Panc1 (cell line): ENCODE measurements at regions not wholly inside any gene's neighbourhood (a gene's known extent, or its start where the extent isn't known, plus 50 kb on each side); places are given as distances from the start of the nearest gene placed in this dataset.

Experiments
- ATAC-seq: fragments of 200-7000 bp; cut with Tn5 transposase; 2 replicates; pipeline ENCODE4 v1.9.1; 2020; ENCODE audit warnings: mild to moderate bottlenecking, moderate library complexity
- BruUV-seq: library from RNA; stranded (reverse); fragments of 400-500 nt; replicated peaks from 2 replicates; lab custom pipeline; 2021; lab: Mats Ljungman, UMichigan
- CTCF ChIA-PET: fragments of 300-600 bp; sonication (Branson Sonifier 250); formaldehyde crosslinking; loops from one replicate; lab custom pipeline; 2022; ENCODE audit warnings: antibody characterized with exemption; lab: Charles Lee
- POLR2A ChIA-PET: fragments of 300-600 bp; sonication (Branson Sonifier 250); formaldehyde crosslinking; loops from one replicate; lab custom pipeline; 2022; ENCODE audit warnings: antibody characterized with exemption; lab: Charles Lee
- DNase-seq: peaks from one replicate; pipeline ENCODE4 v3.0.0-alpha.2; 2010; ENCODE audit warnings: low read depth, low spot score
- H3K27ac ChIP-seq: 2 replicates; pipeline ENCODE4 v1.5.1; 2011; ENCODE audit warnings: mild to moderate bottlenecking, low read length, inconsistent platforms
- H3K27me3 ChIP-seq: fragments of 200-500 bp; sonication (Bioruptor generic); 2 replicates; pipeline ENCODE4 v1.6.0; 2014; ENCODE audit warnings: low read length, inconsistent platforms; ENCODE audit not compliant: control insufficient read depth, insufficient read depth
- H3K36me3 ChIP-seq: fragments of 200-500 bp; sonication (Bioruptor generic); 2 replicates; pipeline ENCODE4 v1.5.1; 2014; ENCODE audit warnings: inconsistent platforms, mild to moderate bottlenecking, low read length, moderate library complexity; ENCODE audit not compliant: control insufficient read depth, insufficient read depth
- H3K4me1 ChIP-seq: 2 replicates; pipeline ENCODE4 v1.5.1; 2011; ENCODE audit warnings: inconsistent platforms, mild to moderate bottlenecking, low read length, moderate library complexity; ENCODE audit not compliant: control insufficient read depth, insufficient read depth
- H3K4me3 ChIP-seq, 2 experiments: 2 replicates each; pipeline ENCODE4 v1.5.1; 2011 to 2012; ENCODE audit warnings: low read depth in 2 of 2, low read length in 2 of 2, mild to moderate bottlenecking in 2 of 2, inconsistent platforms in 1 of 2, moderate library complexity in 1 of 2
- H3K9me3 ChIP-seq: fragments of 200-500 bp; sonication (Bioruptor generic); 2 replicates; pipeline ENCODE4 v1.5.1; 2014; ENCODE audit warnings: low read depth, mild to moderate bottlenecking, inconsistent platforms, low read length, moderate library complexity; ENCODE audit not compliant: control insufficient read depth, insufficient read depth
- CTCF ChIP-seq: fragments of 450-650 bp; IDR thresholded peaks from 2 replicates; pipeline ENCODE4 v1.5.1; 2017; ENCODE audit warnings: mild to moderate bottlenecking
- POLR2AphosphoS5 ChIP-seq: IDR thresholded peaks from 2 replicates; pipeline ENCODE4 v1.6.1; 2012; ENCODE audit warnings: mild to moderate bottlenecking, low read depth, low read length, moderate library complexity
- REST ChIP-seq, 2 experiments: IDR thresholded peaks; 2 replicates each; pipeline ENCODE4 v1.6.1; 2011 to 2012; ENCODE audit warnings: low read depth in 2 of 2, control low read depth in 1 of 2, low read length in 1 of 2, mild to moderate bottlenecking in 1 of 2, moderate library complexity in 1 of 2; ENCODE audit not compliant: insufficient read depth in 1 of 2
- SIN3A ChIP-seq: IDR thresholded peaks from 2 replicates; pipeline ENCODE4 v1.6.1; 2012; ENCODE audit warnings: low read depth, mild to moderate bottlenecking, low read length, moderate library complexity, borderline replicate concordance; ENCODE audit not compliant: insufficient read depth
- TCF7L2 ChIP-seq: IDR thresholded peaks from 2 replicates; pipeline ENCODE4 v1.6.1; 2011; ENCODE audit warnings: mild to moderate bottlenecking, low read depth, low read length, inconsistent platforms
- in situ Hi-C: cut with HindIII; loops from 2 replicates; pipeline ENCODE4 v1.10.0; 2016; ENCODE audit warnings: low sequenced_read_pairs, low pct_unique_long_range_greater_than_20kb
- intact Hi-C: fragments of 100-400 bp; cut with micrococcal nuclease; formaldehyde crosslinking; loops from one replicate; pipeline ENCODE4 v1.10.0; 2022; ENCODE audit not compliant: unreplicated experiment

GRCh38 chr5:135239453-135240282 is 159.4 kb downstream of the MACROH2A1 start:
- ATAC-seq (no peak), DNase-seq (no peak)
- CTCF ChIA-PET, result no interaction called here
- intact Hi-C loops (no loop called here), in situ Hi-C loops (no loop called here)
- no peaks in the 10 kb centered on the region for H3K9me3 ChIP-seq
- H3K27me3 ChIP-seq, result no peaks in the 10 kb centered on the region; the same call in 1 of the 2 replicates
- POLR2A ChIA-PET, result interaction anchor here (0.6 kb wide), 1 partner anchor 15 kb away, joined by 3 read pairs; no protein-coding TSS in a partner anchor
- no peaks in the 10 kb centered on the region for H3K4me1 ChIP-seq
- BruUV-seq, result no TSS peak
- H3K4me3 ChIP-seq, result no peak overlapping the region
- no peak overlapping the region for H3K27ac ChIP-seq
- H3K36me3 ChIP-seq, result no peaks in the 10 kb centered on the region
- no peak for TF ChIP-seq SIN3A
- no peak for TF ChIP-seq POLR2AphosphoS5
- TF ChIP-seq TCF7L2, result no peak
- TF ChIP-seq CTCF, result no peak
- no peak for TF ChIP-seq REST (IDR thresholded peaks at IDR 0.05; ENCODE audit: insufficient read depth in 1 of 2, low read depth in 2 of 2, low read length in 1 of 2)

DNA sequence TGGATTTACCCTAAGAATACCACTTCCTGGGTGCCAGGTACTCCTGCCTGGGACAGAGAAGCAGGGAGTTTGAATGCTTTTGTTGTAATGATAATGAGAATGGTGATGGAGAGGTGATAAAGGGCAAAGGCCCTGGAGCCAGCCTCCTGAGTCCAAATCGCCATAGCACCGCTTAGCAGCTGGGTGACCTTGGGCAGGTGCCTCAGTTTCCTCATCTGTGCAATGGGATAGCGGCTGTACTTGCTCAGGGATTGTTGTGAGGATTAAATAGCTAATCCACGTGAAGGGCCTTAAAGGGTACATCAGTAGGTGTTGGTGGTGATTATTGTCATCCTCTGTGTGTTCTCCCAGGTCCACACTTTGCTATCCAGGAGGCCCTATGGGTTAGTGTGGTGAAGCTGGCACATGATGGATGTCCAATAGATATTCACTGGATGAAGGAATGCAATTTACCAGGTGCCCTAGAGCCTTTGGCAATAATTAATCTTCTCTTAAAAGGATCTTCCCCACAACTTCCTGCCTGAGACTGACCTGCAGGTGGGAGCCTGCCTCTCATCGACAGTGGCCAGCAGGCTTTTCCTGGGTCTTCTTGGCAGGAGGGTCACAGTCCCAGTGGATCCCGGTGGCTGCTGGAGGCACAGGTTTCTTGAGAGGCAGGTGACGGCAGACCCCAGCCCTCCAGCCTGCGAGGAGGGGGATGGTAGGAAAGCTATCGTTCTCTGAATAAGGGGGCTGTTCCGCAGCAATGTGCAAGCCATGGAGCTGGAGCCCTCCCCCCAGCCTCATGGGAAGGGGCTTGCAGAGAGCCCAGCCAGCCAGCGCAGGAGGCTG is 160.2 kb downstream of the MACROH2A1 start:
- Histone ChIP-seq H3K27me3 (no peaks in the 10 kb centered on the region; the same call in 1 of the 2 replicates), H3K36me3 (no peaks in the 10 kb centered on the region), H3K4me3 (no peak overlapping the region), H3K27ac (no peak overlapping the region), H3K9me3 (no peaks in the 10 kb centered on the region), H3K4me1 (no peaks in the 10 kb centered on the region)
- in situ Hi-C loops, result no loop called here
- no peak for ATAC-seq
- ChIA-PET CTCF (no interaction called here), POLR2A (interaction anchor here (0.6 kb wide), 1 partner anchor 15 kb away, joined by 3 read pairs; no protein-coding TSS in a partner anchor)
- no peak for DNase-seq
- intact Hi-C loops, result no loop called here
- TF ChIP-seq CTCF (no peak), TCF7L2 (no peak), SIN3A (no peak), POLR2AphosphoS5 (no peak), REST (IDR thresholded peaks at IDR 0.05; ENCODE audit: insufficient read depth in 1 of 2, low read depth in 2 of 2, low read length in 1 of 2) (no peak)
- BruUV-seq, result no TSS peak
